SKM-1 treated with dmso at 0.1 percent for 144 hours (cell line): ENCODE measurements at regions not wholly inside any gene's neighbourhood (a gene's known extent, or its start where the extent isn't known, plus 50 kb on each side); places are given as distances from the start of the nearest gene placed in this dataset.
"Not testable (repeated sequence)": the region's sequence is repeated elsewhere in the genome, so short reads cannot be mapped to it uniquely, and the experiment has no call there.

Experiments used
- DNase-seq: peaks from one replicate; lab custom pipeline; 2025; ENCODE audit not compliant: unreplicated experiment; lab: John Stamatoyannopoulos, UW

DNA sequence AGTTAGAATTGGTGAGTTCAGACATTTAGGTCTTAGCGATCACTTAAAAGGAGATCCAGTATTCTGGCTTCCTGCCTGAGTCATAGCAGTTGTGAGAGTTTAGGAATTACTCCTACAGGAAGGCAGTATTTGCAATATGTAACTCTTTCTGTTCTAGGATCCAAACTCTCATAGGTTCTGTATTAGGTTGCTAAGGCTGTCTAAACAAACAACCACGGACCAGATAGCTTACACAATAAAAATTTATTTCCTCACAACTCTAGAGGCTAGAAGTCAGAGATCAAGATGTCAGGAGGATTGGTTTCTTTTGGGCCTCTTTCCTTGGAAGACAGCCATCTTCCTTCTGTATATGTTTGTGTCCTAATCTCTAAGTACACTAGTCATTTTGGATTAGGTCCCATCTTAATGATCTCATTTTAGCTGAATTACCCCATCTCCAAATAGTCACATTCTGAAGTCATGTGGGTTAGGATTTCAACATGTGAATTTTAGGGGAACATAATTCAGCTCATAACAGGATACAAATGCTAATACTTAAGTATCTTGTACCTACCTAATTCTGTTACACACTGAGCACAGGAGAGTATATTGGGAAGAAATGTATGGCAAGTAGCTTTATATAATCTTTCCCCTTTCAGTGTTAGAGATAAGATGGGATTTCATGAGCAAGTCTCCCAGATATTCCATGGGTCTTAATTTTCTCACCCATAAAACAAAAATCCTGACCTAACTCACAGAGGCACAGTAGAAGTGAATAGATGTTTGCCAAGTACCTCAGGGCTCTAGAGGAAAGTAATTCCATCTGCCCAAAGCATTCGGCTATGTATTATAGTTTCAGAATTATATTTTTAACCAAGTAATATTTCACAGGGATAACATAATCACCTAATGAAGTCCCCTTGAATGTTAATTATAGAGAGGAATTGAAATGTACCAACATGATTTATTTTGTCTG is 144.4 kb downstream of the PTBP2 start:
- no peak for DNase-seq

DNA sequence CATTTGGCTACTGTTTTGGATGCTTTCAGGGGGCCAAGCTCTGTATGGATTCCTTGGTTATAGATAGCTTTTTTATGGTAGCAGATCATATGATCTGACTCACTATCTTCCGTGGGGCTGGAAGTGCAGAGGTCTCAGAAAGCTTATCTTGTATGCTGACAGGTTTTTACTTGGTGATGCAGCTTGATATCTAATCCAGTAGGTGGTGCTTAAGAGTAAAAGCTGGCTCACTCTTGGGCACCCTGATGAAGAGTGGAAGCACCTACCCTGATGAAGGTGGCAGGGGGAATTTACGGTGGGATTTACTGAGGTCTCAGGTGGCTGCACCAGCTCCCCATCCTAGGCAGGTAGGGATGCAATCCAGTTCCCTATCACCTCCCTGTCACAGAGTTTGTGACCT is 151.2 kb downstream of the PTBP2 start:
- DNase-seq: no peak

DNA sequence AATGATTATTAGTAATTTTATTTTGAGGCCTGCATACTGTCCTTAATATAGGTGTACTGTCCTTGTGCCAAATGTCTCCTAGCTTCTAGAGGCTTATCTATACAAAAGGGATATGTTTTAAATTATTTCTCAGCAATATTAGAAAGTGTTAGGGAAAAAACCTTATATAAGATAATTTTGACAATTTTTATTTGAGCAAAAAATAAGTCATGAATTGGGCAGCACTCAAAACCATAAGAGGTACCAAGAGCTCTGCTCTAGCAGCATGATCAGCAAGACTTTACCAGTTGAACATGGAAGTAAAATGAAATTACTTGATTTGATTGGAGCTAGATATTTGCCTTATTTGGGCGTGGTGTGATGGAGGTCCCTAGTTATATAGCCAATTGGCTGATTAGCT is 157.1 kb downstream of the PTBP2 start:
- DNase-seq: no peak

DNA sequence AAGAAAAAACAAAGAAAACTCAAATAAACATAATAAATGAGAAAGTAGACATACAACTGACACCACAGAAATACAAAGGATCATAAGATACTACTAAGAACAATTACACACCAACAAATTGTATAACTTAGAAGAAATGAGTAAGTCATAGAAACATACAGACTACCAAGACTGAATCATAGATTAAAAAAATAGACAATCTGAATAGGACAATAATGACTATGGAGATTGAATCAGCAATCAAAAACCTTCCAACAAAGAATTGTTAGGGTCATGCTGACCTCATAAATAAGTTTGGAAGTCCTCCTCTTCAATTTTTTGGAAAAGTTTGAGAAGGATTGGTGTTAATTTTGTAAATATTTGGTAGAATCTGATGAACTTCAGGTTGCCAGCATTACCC is 159.0 kb downstream of the PTBP2 start:
- no peak for DNase-seq

DNA sequence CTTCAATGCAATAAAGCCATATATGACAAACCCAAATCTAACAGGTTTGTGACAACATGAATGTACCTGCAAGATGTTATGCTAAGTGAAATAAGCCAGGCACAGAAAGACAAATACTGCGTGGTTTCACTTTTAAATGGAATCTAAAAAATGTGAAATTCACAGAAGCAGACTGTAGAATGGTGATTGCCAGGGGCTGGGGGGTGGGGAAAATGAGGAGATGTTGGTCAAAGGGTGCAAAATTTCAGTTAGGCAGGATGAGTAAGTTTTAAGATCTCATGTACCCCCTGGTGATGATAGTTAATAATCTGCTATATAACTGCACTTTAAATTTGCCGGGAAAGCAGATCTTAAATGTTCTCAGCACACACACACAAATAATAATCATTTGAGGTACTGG is 160.5 kb downstream of the PTBP2 start:
- DNase-seq: no peak

DNA sequence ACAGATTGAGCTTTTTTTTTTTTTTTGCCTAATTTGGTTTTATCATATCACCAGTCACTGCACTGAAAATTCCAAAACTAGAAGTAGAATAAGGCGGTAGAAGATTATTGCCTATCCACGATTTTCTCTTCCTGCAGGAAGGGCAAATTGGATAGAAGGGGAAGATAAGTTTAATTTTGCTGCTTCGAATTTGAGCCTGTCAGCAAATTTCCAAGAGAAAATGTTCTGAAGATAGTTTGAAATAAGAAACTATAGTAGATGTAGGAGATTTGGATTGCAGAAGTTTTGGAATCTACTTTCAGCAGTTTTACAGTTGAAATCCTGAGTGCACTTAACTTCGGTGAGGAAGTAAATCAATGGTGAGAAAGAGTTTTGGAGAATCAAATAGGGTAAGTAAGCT is 164.9 kb downstream of the PTBP2 start:
- no peak for DNase-seq

DNA sequence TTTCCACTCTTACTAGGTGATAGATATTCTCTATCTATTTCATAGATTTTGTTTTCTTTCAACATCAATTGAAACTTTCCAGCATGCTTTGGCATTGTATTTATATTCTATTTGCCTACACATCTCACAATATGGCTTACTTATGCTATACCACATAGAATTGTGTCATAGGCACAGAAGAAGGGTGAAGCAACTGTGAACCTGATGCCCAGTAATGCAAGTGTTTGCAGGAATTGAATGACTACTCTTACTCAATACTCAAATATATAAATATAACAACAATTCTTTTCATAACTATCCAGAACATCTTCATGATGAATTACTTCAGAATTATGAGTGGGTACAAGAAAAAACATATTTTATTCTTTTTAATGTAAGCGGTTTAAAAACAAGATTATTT is 165.9 kb downstream of the PTBP2 start:
- DNase-seq: no peak

DNA sequence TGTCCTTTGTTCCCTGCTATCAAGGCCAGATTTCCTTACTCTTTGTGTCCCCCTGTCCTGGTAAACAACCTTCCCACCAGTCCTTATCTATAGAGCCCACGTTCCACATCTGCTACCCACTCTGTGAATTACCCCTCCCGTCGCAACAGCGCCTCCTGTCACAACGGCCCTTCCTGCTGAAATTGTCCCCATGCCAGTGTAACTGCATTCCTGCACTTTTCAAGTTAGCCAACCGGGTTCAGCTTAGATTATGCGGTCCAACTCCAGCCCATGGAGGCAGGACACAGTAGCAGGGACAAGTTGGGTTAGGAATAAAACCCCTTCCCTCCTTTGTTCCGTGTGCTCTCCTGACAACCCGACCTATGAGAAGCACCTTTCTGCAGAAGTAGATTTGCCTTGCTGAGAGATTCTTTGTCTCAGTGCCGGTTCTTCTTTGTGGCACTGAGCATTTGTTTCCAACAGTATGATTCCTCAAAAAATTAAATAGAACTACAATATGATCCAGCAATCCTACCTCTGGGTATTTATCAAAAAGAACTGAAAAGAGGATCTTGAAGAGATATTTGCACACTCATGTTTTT is 180.3 kb downstream of the PTBP2 start:
- no peak for DNase-seq

DNA sequence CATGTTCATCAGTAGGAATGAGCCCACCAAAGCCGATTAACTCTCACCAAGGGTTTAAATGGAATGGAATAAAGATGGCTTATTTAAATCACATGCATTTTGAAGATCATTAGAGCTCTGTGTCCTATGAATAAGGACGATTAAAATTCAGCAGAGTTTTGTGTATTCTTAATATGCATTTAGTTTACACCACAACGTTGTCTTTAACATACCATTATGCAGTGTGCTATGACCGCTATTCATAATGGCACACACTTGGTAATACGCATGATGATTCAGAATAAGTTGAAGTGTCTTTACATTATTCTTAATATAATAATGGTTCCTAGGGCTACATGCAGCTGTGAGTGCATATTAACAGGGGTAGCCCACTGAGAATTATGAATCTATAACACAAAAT is 190.7 kb downstream of the PTBP2 start:
- DNase-seq: no peak

DNA sequence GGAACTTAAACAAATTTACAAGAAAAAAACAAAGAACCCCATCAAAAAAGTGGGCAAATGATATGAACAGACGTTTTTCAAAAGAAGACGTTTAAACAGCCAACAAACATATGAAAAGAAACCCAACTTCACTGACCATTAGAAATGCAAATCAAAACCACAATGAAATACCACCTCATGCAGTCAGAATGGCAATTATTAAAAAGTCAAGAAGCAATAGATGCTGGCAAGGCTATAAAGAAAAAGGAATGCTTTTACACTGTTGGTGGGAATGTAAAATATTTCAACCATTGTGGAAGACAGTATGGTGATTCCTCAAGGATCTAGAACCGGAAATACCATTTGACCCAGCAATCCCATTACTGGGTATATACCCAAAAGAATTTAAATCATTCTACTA is 194.1 kb downstream of the PTBP2 start:
- DNase-seq: not testable (repeated sequence)

DNA sequence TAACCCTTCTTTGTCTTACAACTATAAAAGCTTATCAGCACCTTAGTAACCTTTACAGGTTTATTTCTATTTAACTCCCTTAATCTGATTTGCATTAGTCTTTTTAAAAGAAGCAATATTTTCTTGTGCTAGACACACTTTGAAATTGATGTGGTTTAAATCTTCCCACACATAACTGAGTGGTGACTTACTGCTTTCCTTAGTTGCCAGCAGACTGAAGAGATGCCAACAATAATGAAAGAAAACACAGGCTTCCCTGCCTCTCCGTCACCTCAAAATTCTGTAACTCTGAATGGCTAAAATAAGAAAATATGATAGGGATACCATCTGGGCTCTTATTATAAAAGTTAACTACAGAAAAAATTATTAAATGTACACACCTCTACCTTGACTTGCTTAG is 196.8 kb downstream of the PTBP2 start:
- DNase-seq: no peak

DNA sequence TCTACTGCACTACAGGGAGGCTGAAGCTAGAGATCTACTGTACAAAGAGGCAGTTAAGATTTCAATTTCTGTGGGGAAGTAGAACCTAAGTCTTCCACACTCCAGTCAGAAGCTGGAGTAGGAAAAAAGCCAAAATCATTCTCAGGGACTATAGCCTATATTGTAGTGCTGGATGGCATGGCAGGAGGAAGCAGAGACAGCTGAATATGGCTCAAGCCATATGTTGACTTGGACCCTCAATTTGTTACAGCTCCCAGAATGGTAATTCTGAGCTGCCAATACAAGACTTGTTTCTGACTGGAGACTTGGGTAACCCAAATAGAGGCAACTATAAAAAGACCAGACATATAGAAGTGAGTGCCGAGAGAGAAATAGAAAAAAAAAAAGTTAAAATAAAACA is 200.6 kb downstream of the PTBP2 start:
- DNase-seq: no peak

DNA sequence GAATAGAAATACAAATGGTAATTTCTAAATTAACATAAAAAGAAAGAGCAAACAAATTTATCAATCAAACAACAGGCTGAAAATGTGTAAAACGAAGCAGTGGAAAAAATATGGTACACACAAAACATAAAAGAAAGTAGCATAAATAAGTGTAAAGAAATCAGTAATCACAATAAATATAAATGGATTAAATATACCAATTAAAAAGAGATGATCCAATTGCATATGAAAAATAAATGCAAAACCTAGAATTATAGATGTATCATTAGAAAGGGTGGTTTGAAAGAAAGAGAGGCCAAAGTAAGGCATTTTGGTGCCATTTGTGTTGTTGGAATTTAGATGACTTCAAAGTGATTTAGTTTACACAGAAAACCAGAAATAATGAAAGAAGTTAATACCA is 202.2 kb downstream of the PTBP2 start:
- no peak for DNase-seq

DNA sequence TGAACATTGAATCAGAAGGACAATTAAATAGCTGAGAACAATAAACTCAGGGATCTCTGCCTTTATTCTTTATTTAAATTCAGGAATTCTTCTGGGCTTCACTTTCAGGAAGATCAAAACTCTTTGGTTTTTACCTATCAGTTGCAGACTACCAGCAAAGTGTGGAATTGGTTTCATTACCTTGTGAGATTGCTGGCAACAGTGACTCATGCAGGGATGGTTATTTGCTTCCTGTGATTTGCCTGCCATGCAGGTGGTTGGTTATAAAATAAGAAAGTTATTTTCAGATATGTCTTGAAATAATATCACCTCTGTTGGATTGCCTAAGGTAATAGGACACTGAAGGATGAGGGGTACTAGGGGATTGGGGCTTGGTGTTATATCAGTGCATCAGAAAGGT is 204.6 kb downstream of the PTBP2 start:
- DNase-seq: no peak

DNA sequence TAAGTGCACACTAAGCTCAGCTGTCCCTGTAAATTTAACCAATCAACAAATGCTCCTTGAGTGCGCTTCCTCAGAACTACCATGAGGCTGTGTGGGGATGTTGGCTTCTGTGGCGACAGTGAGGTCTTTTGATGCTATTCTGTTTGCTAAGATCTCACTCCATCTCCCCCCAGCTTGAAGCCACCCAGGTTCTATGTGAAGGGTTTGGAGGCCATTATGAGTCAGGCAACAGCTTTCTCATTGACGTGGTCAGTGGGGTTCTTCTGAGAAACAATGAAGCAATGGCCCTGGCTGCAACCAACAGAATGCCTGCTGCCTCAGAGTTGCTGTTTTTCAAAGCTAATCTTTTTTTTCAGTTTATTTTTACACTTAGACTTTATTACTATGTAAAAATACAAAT is 205.5 kb downstream of the PTBP2 start:
- DNase-seq: no peak

DNA sequence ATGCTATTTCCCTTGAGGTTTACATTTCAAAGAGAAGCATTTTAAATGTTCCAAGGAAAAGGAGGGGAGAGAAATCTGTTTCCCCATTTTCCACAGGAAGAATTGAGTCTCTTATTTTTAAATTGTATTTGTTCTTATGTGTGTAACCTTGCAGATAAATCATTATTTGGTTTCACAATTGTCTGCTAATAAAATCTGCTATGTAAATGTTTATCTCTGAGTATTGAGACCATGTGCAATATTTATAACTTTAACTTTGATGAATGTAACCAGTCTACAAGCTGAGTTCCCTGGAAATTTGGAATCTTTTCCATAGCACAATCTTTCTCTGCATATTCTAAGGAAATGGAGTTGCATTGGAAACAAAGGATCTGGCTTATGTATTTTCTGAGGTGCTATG is 209.6 kb downstream of the PTBP2 start:
- DNase-seq: no peak

DNA sequence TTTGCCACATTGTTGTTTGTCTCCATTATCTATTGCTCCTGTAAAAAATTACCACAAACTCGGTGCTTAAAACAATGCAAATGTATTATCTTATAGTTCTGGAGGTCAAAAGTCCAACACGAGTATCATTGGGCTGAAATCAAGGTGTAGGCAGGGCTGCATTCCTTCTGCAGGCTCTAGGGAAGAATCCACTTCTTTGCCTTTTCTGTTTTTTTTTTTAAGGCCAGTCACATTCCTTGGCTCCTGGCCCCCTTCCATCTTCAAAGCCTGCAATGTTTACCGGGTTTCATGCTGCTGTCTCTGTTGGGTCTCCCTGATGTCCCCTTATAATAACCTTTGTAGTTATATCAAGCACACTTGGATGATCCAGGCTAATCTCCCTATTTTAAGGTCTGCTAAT is 212.7 kb downstream of the PTBP2 start:
- no peak for DNase-seq

DNA sequence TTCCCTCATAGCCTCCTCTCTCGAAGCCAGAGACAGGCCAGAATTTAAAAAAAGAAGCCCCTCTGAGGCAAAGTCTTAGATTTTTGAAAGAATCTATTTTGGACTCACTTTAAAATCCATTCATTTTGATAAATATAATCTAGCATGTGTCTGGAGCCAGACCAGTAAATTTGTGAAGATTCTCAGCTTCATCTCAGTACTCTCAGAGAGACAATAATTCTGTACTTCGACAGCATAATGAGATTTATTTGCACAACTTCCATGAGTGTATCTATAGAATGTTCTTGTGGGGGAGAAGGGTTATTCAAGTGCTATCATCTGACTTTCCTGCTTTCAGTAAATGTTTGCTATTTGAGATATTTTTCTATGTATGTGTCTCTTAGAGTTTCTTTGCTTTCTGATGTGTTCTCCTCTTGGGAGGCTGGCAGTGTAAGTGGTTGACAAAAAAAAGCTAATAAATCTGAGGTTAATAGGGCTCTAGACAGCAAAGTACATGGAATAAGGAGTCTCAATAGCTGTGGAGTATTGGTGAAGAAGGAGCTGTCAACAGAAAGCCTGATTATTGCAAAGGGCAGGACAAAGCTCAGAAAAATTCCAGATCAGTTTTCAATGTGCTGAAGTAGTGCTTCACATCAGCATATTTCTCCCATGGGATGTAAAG is 223.0 kb downstream of the PTBP2 start:
- DNase-seq: no peak

DNA sequence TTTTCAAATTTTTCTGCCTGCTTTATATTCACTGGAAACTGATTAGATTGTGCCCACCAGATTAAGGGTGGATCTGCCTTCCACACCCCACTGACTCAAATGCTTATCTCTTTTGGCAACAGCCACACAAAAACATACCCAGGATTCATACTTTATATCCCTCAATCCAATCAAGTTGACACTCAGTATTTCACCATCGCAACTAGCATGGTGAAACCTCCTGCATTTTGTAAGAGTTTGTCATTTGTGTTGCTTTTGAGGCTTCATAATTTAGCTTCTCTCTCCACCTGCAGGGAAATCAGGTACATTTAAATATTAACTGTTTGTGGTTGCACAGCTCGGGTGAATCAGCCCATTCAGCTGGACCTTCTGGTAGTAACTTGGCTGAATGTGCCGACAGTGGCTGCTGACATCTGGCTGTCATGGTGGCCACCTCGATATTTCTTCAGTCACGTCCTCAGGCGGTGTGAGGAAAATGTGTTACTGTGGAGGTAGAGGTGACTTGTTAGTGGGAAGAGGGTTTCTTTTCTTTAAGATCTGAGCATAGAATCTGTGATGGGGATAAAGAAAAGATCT is 224.0 kb downstream of the PTBP2 start:
- DNase-seq: no peak

DNA sequence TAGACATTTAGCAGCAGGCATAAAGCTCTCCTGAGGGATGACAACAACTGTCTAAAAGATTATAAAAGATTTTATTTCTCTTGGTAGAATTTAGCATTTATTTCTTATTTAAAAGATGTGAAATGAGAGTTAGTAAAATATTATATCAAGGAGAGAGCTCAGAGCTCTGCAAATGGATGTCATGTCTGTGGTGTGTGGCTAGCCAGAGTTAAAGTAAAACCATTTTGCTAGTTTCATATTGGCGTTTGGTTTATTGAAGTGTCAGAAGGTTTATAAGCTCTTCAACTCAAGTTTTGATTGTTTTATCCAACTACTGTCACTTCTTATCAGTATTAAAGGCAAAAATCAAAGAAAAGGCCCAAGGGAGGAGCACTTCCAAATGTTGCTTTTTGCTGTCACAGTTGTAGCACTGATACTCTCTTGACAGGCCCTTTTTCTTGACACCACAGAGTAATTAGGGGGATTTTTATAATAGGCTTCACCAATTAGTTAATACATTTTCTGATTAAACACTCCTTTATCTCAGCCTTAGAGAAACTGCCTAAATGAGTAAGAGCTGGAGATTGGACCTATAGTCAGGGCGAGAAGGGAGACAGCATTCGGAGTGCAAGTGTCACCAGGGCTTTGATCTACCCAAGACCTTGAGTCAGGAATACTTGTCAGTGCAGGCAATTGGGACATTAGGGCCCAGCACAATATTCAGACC is 233.9 kb downstream of the PTBP2 start:
- DNase-seq: no peak

DNA sequence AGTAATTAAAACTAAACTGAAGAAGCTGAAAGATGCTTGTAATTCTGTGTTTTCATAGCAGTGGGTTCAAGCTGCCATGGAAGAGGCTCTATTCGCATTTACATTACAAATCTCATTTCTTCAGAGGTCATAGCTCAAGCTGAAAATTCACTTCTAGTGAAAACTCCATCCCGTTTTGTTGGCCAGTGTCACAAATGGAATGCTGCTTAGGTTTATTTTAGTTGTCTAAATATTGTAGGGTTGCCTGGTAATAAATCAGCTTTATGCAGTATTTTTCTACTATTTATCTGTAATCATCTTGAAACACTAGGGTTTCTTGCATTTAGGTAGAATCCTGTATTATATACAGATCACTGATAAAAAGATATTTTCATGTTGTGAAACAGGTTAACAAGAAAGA is 240.6 kb downstream of the PTBP2 start:
- DNase-seq: no peak
